Kidney (tissue), 13 donors: ENCODE measurements at regions not wholly inside any gene's neighbourhood (a gene's known extent, or its start where the extent isn't known, plus 50 kb on each side); places are given as distances from the start of the nearest gene placed in this dataset.
"Not testable (repeated sequence)": the region's sequence is repeated elsewhere in the genome, so short reads cannot be mapped to it uniquely, and the experiment has no call there.

Experiments
- DNase-seq, 5 donors: peaks; one replicate each; pipeline ENCODE4 v3.0.0-alpha.2; 2013 to 2020
- FAIRE-seq: peaks from 2 replicates; lab custom pipeline; 2012; peaks lifted over from hg19 to GRCh38; lab: Jason Lieb, UNC
- H3K27ac ChIP-seq, 2 donors: one replicate each; pipeline ENCODE4 v1.7.0; 2013; ENCODE audit warnings: low read depth in 2 of 2, low read length in 2 of 2, inconsistent platforms in 1 of 2
- H3K27me3 ChIP-seq: one replicate; pipeline ENCODE4 v1.7.1; 2013; ENCODE audit warnings: low read length, inconsistent platforms; ENCODE audit not compliant: control insufficient read depth, insufficient read depth
- H3K36me3 ChIP-seq, 3 donors: one replicate each; pipeline versions ENCODE4 v1.7.0 to v1.7.1; 2013; ENCODE audit warnings: low read length in 3 of 3, control low read depth in 1 of 3, inconsistent platforms in 1 of 3; ENCODE audit not compliant: insufficient read depth in 3 of 3, control insufficient read depth in 2 of 3
- H3K4me1 ChIP-seq, 3 donors: one replicate each; pipeline versions ENCODE4 v1.7.0 to v1.7.1; 2013; ENCODE audit warnings: low read length in 3 of 3, inconsistent platforms in 1 of 3, low read depth in 1 of 3; ENCODE audit not compliant: control insufficient read depth in 2 of 3, insufficient read depth in 2 of 3
- H3K4me3 ChIP-seq, 3 donors: one replicate each; pipeline versions ENCODE4 v1.7.0 to v1.8.1; 2013; ENCODE audit warnings: low read length in 3 of 3, control low read depth in 1 of 3, inconsistent platforms in 1 of 3
- H3K9ac ChIP-seq, 3 donors: one replicate each; pipeline versions ENCODE4 v1.7.0 to v1.7.1; 2013; ENCODE audit warnings: low read length in 3 of 3, control low read depth in 1 of 3, inconsistent platforms in 1 of 3
- H3K9me3 ChIP-seq, 3 donors: one replicate each; pipeline versions ENCODE4 v1.7.0 to v1.7.1; 2013; ENCODE audit warnings: low read length in 3 of 3, control low read depth in 1 of 3, inconsistent platforms in 1 of 3; ENCODE audit not compliant: control insufficient read depth in 2 of 3, insufficient read depth in 1 of 3
- intact Hi-C: fragments of 100-400 bp; cut with DNase I; formaldehyde crosslinking; loops from one replicate; pipeline ENCODE4 v1.11.1; 2022
- TF ChIP-seq, protein P1 (sequence below): IDR thresholded peaks from 3 replicates; pipeline ENCODE4 v1.5.1; 2012; ENCODE audit warnings: mild to moderate bottlenecking, moderate library complexity, borderline replicate concordance; ENCODE audit not compliant: insufficient read depth; ENCODE audit errors: extremely low read depth
- donor health status: control.
- donor health status: control.
- donor health status: control.
- donor health status: control.
- donor health status: control.
- donor health status: DM: yes; HTN: yes; CAD: no.
- donor health status: Normal renal cell carcinoma (clear cell type).

DNA sequence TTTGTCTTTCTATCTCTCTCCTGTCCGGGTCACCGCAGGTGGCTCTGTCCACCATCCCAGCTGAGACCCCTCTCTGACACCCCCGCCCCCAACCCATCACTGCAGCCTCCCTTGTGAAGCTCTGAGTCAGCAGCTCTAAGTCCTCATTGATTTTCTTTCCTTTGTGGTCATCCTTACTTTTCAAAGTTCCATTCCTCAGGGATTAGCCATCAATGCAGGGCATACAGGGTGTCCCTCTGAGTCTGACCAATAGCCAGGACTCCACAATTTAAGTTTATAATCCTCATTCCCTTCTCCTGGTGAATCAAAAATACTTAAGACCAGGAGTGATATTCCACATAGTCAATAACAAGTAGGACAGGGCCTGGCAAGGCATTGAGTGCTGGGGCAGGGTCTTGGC is 333.3 kb upstream of the CNR1 start:
- H3K4me3 ChIP-seq: no peak overlapping the region
- no peak overlapping the region for H3K27ac ChIP-seq
- H3K27me3 ChIP-seq: no peaks in the 10 kb centered on the region
- no peaks in the 10 kb centered on the region for H3K36me3 ChIP-seq
- no peak for DNase-seq
- TF ChIP-seq, protein P1, sequence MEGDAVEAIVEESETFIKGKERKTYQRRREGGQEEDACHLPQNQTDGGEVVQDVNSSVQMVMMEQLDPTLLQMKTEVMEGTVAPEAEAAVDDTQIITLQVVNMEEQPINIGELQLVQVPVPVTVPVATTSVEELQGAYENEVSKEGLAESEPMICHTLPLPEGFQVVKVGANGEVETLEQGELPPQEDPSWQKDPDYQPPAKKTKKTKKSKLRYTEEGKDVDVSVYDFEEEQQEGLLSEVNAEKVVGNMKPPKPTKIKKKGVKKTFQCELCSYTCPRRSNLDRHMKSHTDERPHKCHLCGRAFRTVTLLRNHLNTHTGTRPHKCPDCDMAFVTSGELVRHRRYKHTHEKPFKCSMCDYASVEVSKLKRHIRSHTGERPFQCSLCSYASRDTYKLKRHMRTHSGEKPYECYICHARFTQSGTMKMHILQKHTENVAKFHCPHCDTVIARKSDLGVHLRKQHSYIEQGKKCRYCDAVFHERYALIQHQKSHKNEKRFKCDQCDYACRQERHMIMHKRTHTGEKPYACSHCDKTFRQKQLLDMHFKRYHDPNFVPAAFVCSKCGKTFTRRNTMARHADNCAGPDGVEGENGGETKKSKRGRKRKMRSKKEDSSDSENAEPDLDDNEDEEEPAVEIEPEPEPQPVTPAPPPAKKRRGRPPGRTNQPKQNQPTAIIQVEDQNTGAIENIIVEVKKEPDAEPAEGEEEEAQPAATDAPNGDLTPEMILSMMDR: no peak
- intact Hi-C loops: no loop called here
- H3K9ac ChIP-seq: no peak overlapping the region
- peaks cover 0 to 2% (median 0%) of the 10 kb centered on the region in 3 donors for H3K4me1 ChIP-seq
- H3K9me3 ChIP-seq: no peaks in the 10 kb centered on the region
- no peak for FAIRE-seq

DNA sequence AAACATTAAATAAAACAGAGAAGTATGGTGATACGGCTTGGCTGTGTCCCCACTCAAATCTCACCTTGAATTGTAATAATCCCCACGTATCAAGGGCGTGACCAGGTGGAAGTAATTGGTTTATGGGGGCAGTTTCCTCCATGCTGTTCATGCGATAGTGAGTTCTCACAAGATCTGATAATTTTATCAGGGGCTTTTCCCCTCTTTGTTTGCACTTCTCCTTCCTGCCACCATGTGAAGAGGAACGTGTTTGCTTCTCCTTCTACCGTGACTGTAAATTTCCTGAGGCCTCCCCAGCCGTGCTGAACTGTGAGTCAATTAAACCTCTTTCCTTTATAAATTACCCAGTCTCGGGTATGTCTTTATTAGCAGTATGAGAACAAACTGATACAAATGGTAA is 331.3 kb upstream of the CNR1 start:
- H3K9ac ChIP-seq, H3K27ac ChIP-seq, H3K27me3 ChIP-seq, intact Hi-C loops, H3K9me3 ChIP-seq, H3K36me3 ChIP-seq, DNase-seq, H3K4me3 ChIP-seq, FAIRE-seq, H3K4me1 ChIP-seq: not testable (repeated sequence)

DNA sequence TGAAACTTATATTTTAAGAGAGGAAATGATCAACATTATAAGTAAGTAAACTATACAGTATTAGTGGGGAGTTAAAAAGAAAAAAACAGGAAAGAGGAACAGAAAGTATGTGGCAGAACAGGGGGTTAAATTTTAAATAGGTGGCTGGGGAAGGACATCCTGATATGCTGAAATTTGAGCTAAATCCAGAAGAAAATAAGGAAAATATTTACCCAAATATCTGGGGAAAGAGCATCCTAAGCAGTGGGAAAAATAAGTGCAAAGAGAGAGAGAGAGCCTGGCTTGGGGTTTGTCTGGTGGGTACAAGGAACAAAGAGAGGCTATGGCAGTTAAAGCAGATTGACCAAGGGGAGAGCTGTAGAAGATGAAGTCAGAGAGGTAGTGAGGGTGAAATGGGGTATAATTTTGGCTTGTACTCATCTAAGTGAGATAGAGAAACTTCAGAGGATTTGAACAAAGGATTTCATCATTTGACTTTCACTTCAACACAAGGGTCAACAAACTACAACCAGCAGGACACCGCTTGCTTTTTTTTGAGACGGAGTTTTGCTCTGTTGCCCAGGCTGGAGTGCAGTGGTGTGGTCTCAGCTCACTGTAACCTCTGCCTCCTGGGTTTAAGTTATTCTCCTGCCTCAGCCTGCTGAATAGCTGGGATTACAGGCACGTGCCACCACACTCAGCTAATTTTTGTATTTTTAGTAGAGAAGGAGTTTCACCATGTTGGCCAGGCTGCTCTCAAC is 328.4 kb upstream of the CNR1 start:
- FAIRE-seq: no peak
- no peaks in the 10 kb centered on the region for H3K36me3 ChIP-seq
- no peaks in the 10 kb centered on the region for H3K9me3 ChIP-seq
- intact Hi-C loops: no loop called here
- no peak for DNase-seq
- no peaks in the 10 kb centered on the region for H3K4me1 ChIP-seq
- no peaks in the 10 kb centered on the region for H3K27me3 ChIP-seq
- H3K9ac ChIP-seq: no peak overlapping the region
- TF ChIP-seq, protein P1: no peak
- no peak overlapping the region for H3K27ac ChIP-seq
- H3K4me3 ChIP-seq: no peak overlapping the region

DNA sequence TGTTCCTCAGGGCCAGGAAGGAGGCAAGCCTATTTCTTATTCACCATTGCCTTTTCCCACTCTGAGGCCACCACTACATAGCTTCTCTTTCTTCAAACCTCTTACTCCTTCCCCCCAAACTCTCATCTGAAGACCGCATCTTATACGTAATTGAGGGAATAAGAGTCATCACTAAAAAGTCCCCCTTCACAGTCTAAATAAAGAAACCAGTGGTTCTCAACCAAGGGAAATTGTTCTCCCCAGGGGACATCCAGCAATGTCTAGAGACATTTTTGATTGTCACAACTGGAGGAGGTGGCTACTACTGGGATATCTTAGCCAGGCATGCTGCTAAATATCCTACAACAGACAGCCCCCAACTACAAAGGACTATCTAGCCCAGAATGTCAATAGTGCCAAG is 327.6 kb upstream of the CNR1 start:
- no peak overlapping the region for H3K27ac ChIP-seq
- FAIRE-seq (no peak), DNase-seq (no peak)
- no peaks in the 10 kb centered on the region for H3K36me3 ChIP-seq
- no peak overlapping the region for H3K4me3 ChIP-seq
- TF ChIP-seq, protein P1: no peak
- intact Hi-C loops: no loop called here
- H3K27me3 ChIP-seq: no peaks in the 10 kb centered on the region
- no peaks in the 10 kb centered on the region for H3K4me1 ChIP-seq
- no peak overlapping the region for H3K9ac ChIP-seq
- H3K9me3 ChIP-seq: no peaks in the 10 kb centered on the region
